ENCODE measurements at regions not wholly inside any gene's neighbourhood (a gene's known extent, or its start where the extent isn't known, plus 50 kb on each side); places are given as distances from the start of the nearest gene placed in this dataset.

GRCh38 chr10:128629111-128630096, 503.2 kb upstream of the MKI67 start (continued):
- TF ChIP-seq CUX1 (CRISPR knock-in tag; IDR thresholded peaks at IDR 0.05) (no peak), ZEB2 (IDR thresholded peaks at IDR 0.05) (peak; percentile 91), NFE2L1 (tag; IDR thresholded peaks at IDR 0.05; ENCODE audit: borderline replicate concordance, low read depth) (no peak), E2F8 (IDR thresholded peaks at IDR 0.05; ENCODE audit: low read depth, partially characterized antibody) (no peak), MEIS2 (IDR thresholded peaks at IDR 0.05; ENCODE audit: partially characterized antibody) (peak; percentile 25), CTBP1 (IDR thresholded peaks at IDR 0.05; ENCODE audit: borderline replicate concordance) (peak; percentile 66), REST (IDR thresholded peaks at IDR 0.05; ENCODE audit: borderline replicate concordance) (peak; percentile 84), REST (CRISPR knock-in tag; IDR thresholded peaks at IDR 0.05; ENCODE audit: low read depth) (no peak)

Measured in K562 (cell line).